A549 (cell line): ENCODE measurements at regions not wholly inside any gene's neighbourhood (a gene's known extent, or its start where the extent isn't known, plus 50 kb on each side); places are given as distances from the start of the nearest gene placed in this dataset.

Experiments
- ATAC-seq, 2 experiments: fragments of 200-7000 bp in 1 of 2; fragments of >200 bp in 1 of 2; cut with Nextera tagmentation in 1 of 2; cut with Tn5 transposase in 1 of 2; 3 replicates each; pipeline versions ENCODE4 v1.8.0 to v1.9.1; 2018 to 2020; ENCODE audit warnings: mild to moderate bottlenecking in 1 of 2, moderate library complexity in 1 of 2
- CTCF ChIA-PET: fragments of 300-600 bp; sonication (Branson Sonifier 250); formaldehyde crosslinking; extraction: SDS; loops from one replicate; lab custom pipeline; 2021; ENCODE audit warnings: antibody characterized with exemption, inconsistent platforms; lab: Yijun Ruan, JAX
- POLR2A ChIA-PET: fragments of 350-600 bp; formaldehyde crosslinking; extraction: SDS; loops from one replicate; lab custom pipeline; 2021; ENCODE audit warnings: antibody characterized with exemption, inconsistent platforms; lab: Yijun Ruan, JAX
- DNase-seq, 2 experiments: peaks; one replicate each; pipeline versions ENCODE4 v3.0.0 to v3.0.0-alpha.2; 2011 to 2016; ENCODE audit warnings: low read depth in 1 of 2, low spot score in 1 of 2
- FAIRE-seq: peaks from 2 replicates; lab custom pipeline; 2011; peaks lifted over from hg19 to GRCh38; lab: Jason Lieb, UNC
- H3K27ac ChIP-seq, 2 experiments: fragments of >200 bp; sonication (Bioruptor Twin); formaldehyde crosslinking; 3 replicates each; pipeline ENCODE4 v1.5.1; 2016 to 2017
- H3K4me1 ChIP-seq: fragments of >200 bp; sonication (Bioruptor Twin); formaldehyde crosslinking; 3 replicates; pipeline ENCODE4 v1.6.1; 2016
- H3K4me2 ChIP-seq: fragments of >200 bp; sonication (Bioruptor Twin); formaldehyde crosslinking; 3 replicates; pipeline ENCODE4 v1.6.1; 2016
- H3K4me3 ChIP-seq: fragments of >200 bp; sonication (Bioruptor Twin); formaldehyde crosslinking; 3 replicates; pipeline ENCODE4 v1.5.1; 2016
- H3K9me3 ChIP-seq: fragments of >200 bp; sonication (Bioruptor Twin); formaldehyde crosslinking; 3 replicates; pipeline ENCODE4 v1.6.1; 2016
- ATOH8 ChIP-seq: fragments of 250-450 bp; sonication (Bioruptor Pico); IDR thresholded peaks from 2 replicates; pipeline ENCODE4 v1.5.0; 2020; ENCODE audit warnings: low read depth, mild to moderate bottlenecking, moderate library complexity
- BHLHE40 ChIP-seq: IDR thresholded peaks from 2 replicates; pipeline ENCODE4 v1.6.1; 2012; ENCODE audit warnings: low read depth, low read length, inconsistent platforms
- CBX2 ChIP-seq: fragments of 200-600 bp; sonication (generic); IDR thresholded peaks from 2 replicates; pipeline ENCODE4 v1.6.1; 2016; ENCODE audit warnings: low read depth, mild to moderate bottlenecking, borderline replicate concordance
- CEBPB ChIP-seq, 2 experiments: fragments of >200 bp in 1 of 2; sonication (Bioruptor Twin) in 1 of 2; formaldehyde crosslinking in 1 of 2; IDR thresholded peaks; 2 replicates each; pipeline ENCODE4 v1.6.1; 2012 to 2016
- CHD4 ChIP-seq: fragments of 200-600 bp; sonication (generic); IDR thresholded peaks from 2 replicates; pipeline ENCODE4 v1.6.1; 2016; ENCODE audit warnings: antibody characterized with exemption, mild to moderate bottlenecking, borderline replicate concordance
- EP300 ChIP-seq, 2 experiments: fragments of >200 bp; sonication (Bioruptor Twin); formaldehyde crosslinking; IDR thresholded peaks; 2 replicates in 1 of 2; 3 replicates in 1 of 2; pipeline ENCODE4 v1.6.1; 2016 to 2017
- ESRRA ChIP-seq: fragments of 150-350 bp; IDR thresholded peaks from 2 replicates; pipeline ENCODE4 v1.6.1; 2014; ENCODE audit warnings: mild to moderate bottlenecking, low read length, borderline replicate concordance
- FOSL2 ChIP-seq, 2 experiments: fragments of 450-650 bp in 1 of 2; fragments of >200 bp in 1 of 2; sonication (Bioruptor Twin) in 1 of 2; formaldehyde crosslinking; IDR thresholded peaks; 2 replicates each; pipeline versions ENCODE4 v1.5.0 to v1.6.1; 2016 to 2020; ENCODE audit warnings: mild to moderate bottlenecking in 1 of 2, moderate library complexity in 1 of 2
- GATA3 ChIP-seq: IDR thresholded peaks from 2 replicates; pipeline ENCODE4 v1.6.1; 2012; ENCODE audit warnings: borderline replicate concordance
- HDAC2 ChIP-seq: fragments of 200-600 bp; sonication (generic); IDR thresholded peaks from 2 replicates; pipeline ENCODE4 v1.6.1; 2016
- HES2 ChIP-seq: fragments of >200 bp; sonication (Bioruptor Twin); formaldehyde crosslinking; IDR thresholded peaks from 2 replicates; pipeline ENCODE4 v1.6.1; 2016
- HOXA7 ChIP-seq: fragments of 250-450 bp; sonication (Bioruptor Pico); IDR thresholded peaks from 2 replicates; pipeline ENCODE4 v1.5.0; 2020; ENCODE audit warnings: mild to moderate bottlenecking, moderate library complexity
- JUN ChIP-seq, 2 experiments: fragments of >200 bp; sonication (Bioruptor Twin); formaldehyde crosslinking; IDR thresholded peaks; 2 replicates in 1 of 2; 3 replicates in 1 of 2; pipeline ENCODE4 v1.6.1; 2016 to 2017
- MAX ChIP-seq: IDR thresholded peaks from 2 replicates; pipeline ENCODE4 v1.6.1; 2012
- MAZ ChIP-seq: fragments of 150-350 bp; IDR thresholded peaks from 2 replicates; pipeline ENCODE4 v1.6.1; 2014; ENCODE audit warnings: antibody characterized with exemption, low read depth, low read length, borderline replicate concordance
- NFE2L2 ChIP-seq: fragments of 150-350 bp; conservative IDR thresholded peaks from 2 replicates; pipeline ENCODE4 v1.6.1; 2014; ENCODE audit warnings: low read length
- NR3C1 ChIP-seq: fragments of >200 bp; sonication (Bioruptor Twin); formaldehyde crosslinking; IDR thresholded peaks from 3 replicates; pipeline ENCODE4 v1.6.1; 2017
- PBX3 ChIP-seq: IDR thresholded peaks from 2 replicates; pipeline ENCODE4 v1.6.1; 2012
- PHF8 ChIP-seq: fragments of 200-600 bp; sonication (generic); IDR thresholded peaks from 2 replicates; pipeline ENCODE4 v1.6.1; 2016; ENCODE audit warnings: low read depth, mild to moderate bottlenecking, antibody characterized with exemption, moderate library complexity, borderline replicate concordance
- POLR2A ChIP-seq: IDR thresholded peaks from 2 replicates; pipeline ENCODE4 v1.6.1; 2012; ENCODE audit warnings: mild to moderate bottlenecking, low read length
- POLR2AphosphoS2 ChIP-seq: conservative IDR thresholded peaks from 2 replicates; pipeline ENCODE4 v1.6.1; 2012; ENCODE audit warnings: low read length, improper control_type of control experiment, inconsistent platforms
- RARB ChIP-seq: fragments of 250-450 bp; sonication (Bioruptor Pico); IDR thresholded peaks from 2 replicates; pipeline ENCODE4 v1.8.0; 2021; ENCODE audit warnings: mild to moderate bottlenecking, moderate library complexity
- RCOR1 ChIP-seq: fragments of 150-350 bp; IDR thresholded peaks from 2 replicates; pipeline ENCODE4 v1.6.1; 2014; ENCODE audit warnings: antibody characterized with exemption, low read length, low read depth
- REST ChIP-seq: fragments of 200-600 bp; sonication (generic); IDR thresholded peaks from 2 replicates; pipeline ENCODE4 v1.6.1; 2016; ENCODE audit warnings: antibody characterized with exemption, mild to moderate bottlenecking, moderate library complexity
- RNF2 ChIP-seq: fragments of 200-600 bp; sonication (generic); IDR thresholded peaks from 2 replicates; pipeline ENCODE4 v1.6.1; 2016; ENCODE audit warnings: low read depth, mild to moderate bottlenecking, antibody characterized with exemption, moderate library complexity, borderline replicate concordance
- SREBF2 ChIP-seq: fragments of 450-650 bp; IDR thresholded peaks from 2 replicates; pipeline ENCODE4 v1.6.1; 2014; ENCODE audit warnings: mild to moderate bottlenecking, moderate library complexity
- TFCP2L1 ChIP-seq: fragments of 250-450 bp; sonication (Bioruptor Pico); IDR thresholded peaks from 2 replicates; pipeline ENCODE4 v1.5.0; 2021; ENCODE audit warnings: mild to moderate bottlenecking
- ZC3H11A ChIP-seq: fragments of 450-650 bp; IDR thresholded peaks from 2 replicates; pipeline ENCODE4 v1.6.1; 2014; ENCODE audit warnings: antibody characterized with exemption, mild to moderate bottlenecking
- ZFP36 ChIP-seq: fragments of 450-650 bp; IDR thresholded peaks from 2 replicates; pipeline ENCODE4 v1.6.1; 2014; ENCODE audit warnings: borderline replicate concordance; ENCODE audit not compliant: partially characterized antibody
- ZNF302 ChIP-seq: fragments of 250-450 bp; sonication (Bioruptor Pico); IDR thresholded peaks from 2 replicates; pipeline ENCODE4 v1.9.0; 2021; ENCODE audit warnings: inconsistent platforms, mild to moderate bottlenecking, moderate library complexity
- ZSCAN20 ChIP-seq: fragments of 250-450 bp; sonication (Bioruptor Pico); IDR thresholded peaks from 2 replicates; pipeline ENCODE4 v1.8.0; 2022; ENCODE audit warnings: mild to moderate bottlenecking, moderate library complexity
- WGBS: methylation state at CpG from one replicate; pipeline ENCODE4 v1.1.6; 2017; ENCODE audit errors: missing lambda C conversion rate; 5-methylcytosine and 5-hydroxymethylcytosine counted together

- POLR2A ChIA-PET = no interaction called here
- H3K4me1 ChIP-seq = no peaks in the 10 kb centered on the region
- CTCF ChIA-PET = no interaction called here
These were observed 361.8 kb upstream of the FGF16 start for GRCh38 chrX:77085372-77085771.

GRCh38 chrX:77087529-77088169 is 359.5 kb upstream of the FGF16 start:
- FAIRE-seq = no peak
- H3K27ac ChIP-seq = no peak overlapping the region
- CTCF ChIA-PET = no interaction called here

More at GRCh38 chrX:77085372-77085771, 361.8 kb upstream of the FGF16 start:
- DNase-seq (no peak), FAIRE-seq (no peak), ATAC-seq (no peak)
- WGBS = 9% methylated on average over 4 of the region's 4 CpGs
- no peak overlapping the region for H3K4me3 ChIP-seq
- TF ChIP-seq ATOH8 (CRISPR knock-in tag) (no peak), POLR2A (no peak), HES2 (no peak), GATA3 (no peak), PBX3 (no peak), NR3C1 (no peak), POLR2AphosphoS2 (no peak), FOSL2 (IDR thresholded peaks at IDR 0.05) (no peak), FOSL2 (CRISPR knock-in tag; IDR thresholded peaks at IDR 0.05) (no peak), RNF2 (no peak), PHF8 (no peak), ZSCAN20 (no peak)
- H3K4me2 ChIP-seq = no peak overlapping the region
- H3K27ac ChIP-seq = no peak overlapping the region
- no peaks in the 10 kb centered on the region for H3K9me3 ChIP-seq

GRCh38 chrX:77088233-77088632 is 359.0 kb upstream of the FGF16 start:
- POLR2A ChIA-PET = no interaction called here
- FAIRE-seq = no peak
- TF ChIP-seq RCOR1 (no peak), FOSL2 (IDR thresholded peaks at IDR 0.05) (no peak), FOSL2 (CRISPR knock-in tag; IDR thresholded peaks at IDR 0.05) (no peak), BHLHE40 (no peak), ATOH8 (CRISPR knock-in tag) (no peak), REST (no peak), CHD4 (no peak), HOXA7 (CRISPR knock-in tag) (no peak), POLR2A (no peak), RARB (CRISPR knock-in tag) (no peak), HDAC2 (no peak), MAX (no peak), RNF2 (no peak)

More at GRCh38 chrX:77087529-77088169, 359.5 kb upstream of the FGF16 start:
- Histone ChIP-seq H3K4me2 (no peak overlapping the region), H3K9me3 (no peaks in the 10 kb centered on the region), H3K4me3 (no peak overlapping the region), H3K4me1 (no peaks in the 10 kb centered on the region)
- DNase-seq (peak in 1 of 2 experiments; percentile 26), ATAC-seq (no peak)
- 18% methylated on average over 7 of the region's 7 CpGs for WGBS
- POLR2A ChIA-PET = no interaction called here
- TF ChIP-seq NFE2L2 (no peak), PBX3 (no peak), TFCP2L1 (CRISPR knock-in tag) (no peak), HOXA7 (CRISPR knock-in tag) (no peak), ESRRA (no peak), MAZ (no peak), SREBF2 (no peak), ZFP36 (no peak), CBX2 (no peak), CEBPB (IDR thresholded peaks at IDR 0.05) (no peak), JUN (IDR thresholded peaks at IDR 0.05) (no peak), CHD4 (no peak), ZNF302 (CRISPR knock-in tag) (no peak), ZC3H11A (no peak), EP300 (IDR thresholded peaks at IDR 0.05) (no peak)

More at GRCh38 chrX:77088233-77088632, 359.0 kb upstream of the FGF16 start:
- no peak overlapping the region for H3K4me2 ChIP-seq
- H3K4me3 ChIP-seq = no peak overlapping the region
- no peaks in the 10 kb centered on the region for H3K4me1 ChIP-seq
- ATAC-seq = no peak
- 0% methylated on average over 1 of the region's 1 CpG for WGBS
- no peak for DNase-seq
- no peak overlapping the region for H3K27ac ChIP-seq
- no peaks in the 10 kb centered on the region for H3K9me3 ChIP-seq
- CTCF ChIA-PET = no interaction called here
